ENCODE measurements at regions not wholly inside any gene's neighbourhood (a gene's known extent, or its start where the extent isn't known, plus 50 kb on each side); places are given as distances from the start of the nearest gene placed in this dataset.

GRCh38 chr7:155220903-155221302 is 76.8 kb upstream of the INSIG1 start:
- Mint-ChIP-seq H3K9me3 (no peaks in the 10 kb centered on the region), H3K27me3 (peaks cover 4 to 5% of the 10 kb centered on the region in 2 donors), H3K36me3 (no peaks in the 10 kb centered on the region), H3K4me3 (no peak overlapping the region), H3K27ac (no peak overlapping the region), H3K4me1 (no peaks in the 10 kb centered on the region)
- ATAC-seq (replicated peaks) (no peak), DNase-seq (no peak)

GRCh38 chr7:155221547-155221946 is 76.1 kb upstream of the INSIG1 start:
- H3K36me3 Mint-ChIP-seq: no peaks in the 10 kb centered on the region
- peaks cover 7% of the 10 kb centered on the region in 2 donors for H3K27me3 Mint-ChIP-seq
- H3K9me3 Mint-ChIP-seq: no peaks in the 10 kb centered on the region
- ATAC-seq (replicated peaks) (no peak), DNase-seq (no peak)
- no peak overlapping the region for H3K27ac Mint-ChIP-seq
- H3K4me1 Mint-ChIP-seq: no peaks in the 10 kb centered on the region
- no peak overlapping the region for H3K4me3 Mint-ChIP-seq

GRCh38 chr7:155222061-155222460 is 75.6 kb upstream of the INSIG1 start:
- Mint-ChIP-seq H3K4me3 (no peak overlapping the region), H3K27ac (no peak overlapping the region), H3K4me1 (no peaks in the 10 kb centered on the region), H3K36me3 (no peaks in the 10 kb centered on the region), H3K27me3 (peaks cover 7 to 10% of the 10 kb centered on the region in 2 donors), H3K9me3 (no peaks in the 10 kb centered on the region)
- DNase-seq (no peak), ATAC-seq (replicated peaks) (no peak)

GRCh38 chr7:155222573-155222972 is 75.1 kb upstream of the INSIG1 start:
- DNase-seq (no peak), ATAC-seq (replicated peaks) (no peak)
- H3K9me3 Mint-ChIP-seq: no peaks in the 10 kb centered on the region
- no peak overlapping the region for H3K27ac Mint-ChIP-seq
- H3K36me3 Mint-ChIP-seq: no peaks in the 10 kb centered on the region
- no peak overlapping the region for H3K4me3 Mint-ChIP-seq
- peaks cover 7 to 15% of the 10 kb centered on the region in 2 donors for H3K27me3 Mint-ChIP-seq
- H3K4me1 Mint-ChIP-seq: no peaks in the 10 kb centered on the region

- DNase-seq (no peak), ATAC-seq (replicated peaks) (no peak)
- Mint-ChIP-seq H3K4me3 (no peak overlapping the region), H3K4me1 (no peaks in the 10 kb centered on the region), H3K36me3 (no peaks in the 10 kb centered on the region), H3K27me3 (peaks cover 7 to 16% of the 10 kb centered on the region in 2 donors), H3K9me3 (no peaks in the 10 kb centered on the region), H3K27ac (no peak overlapping the region)
Measured at GRCh38 chr7:155223021-155223420, 74.7 kb upstream of the INSIG1 start.

- ATAC-seq (replicated peaks): no peak
- Mint-ChIP-seq H3K4me1 (no peaks in the 10 kb centered on the region), H3K36me3 (no peaks in the 10 kb centered on the region), H3K27me3 (peaks cover 7 to 16% of the 10 kb centered on the region in 2 donors), H3K9me3 (no peaks in the 10 kb centered on the region), H3K4me3 (no peak overlapping the region), H3K27ac (no peak overlapping the region)
- no peak for DNase-seq
Measured at GRCh38 chr7:155223503-155223902, 74.2 kb upstream of the INSIG1 start.

- Mint-ChIP-seq H3K9me3 (no peaks in the 10 kb centered on the region), H3K27me3 (peaks cover 7 to 16% of the 10 kb centered on the region in 2 donors), H3K36me3 (no peaks in the 10 kb centered on the region), H3K27ac (no peak overlapping the region), H3K4me3 (no peak overlapping the region), H3K4me1 (no peaks in the 10 kb centered on the region)
- DNase-seq: no peak
- no peak for ATAC-seq (replicated peaks)
Measured at GRCh38 chr7:155224116-155224811, 73.4 kb upstream of the INSIG1 start.

GRCh38 chr7:155225095-155225494 is 72.6 kb upstream of the INSIG1 start:
- H3K27me3 Mint-ChIP-seq: peaks cover 7 to 16% of the 10 kb centered on the region in 2 donors
- no peak overlapping the region for H3K27ac Mint-ChIP-seq
- no peaks in the 10 kb centered on the region for H3K4me1 Mint-ChIP-seq
- ATAC-seq (replicated peaks) (no peak), DNase-seq (no peak)
- H3K36me3 Mint-ChIP-seq: no peaks in the 10 kb centered on the region
- no peak overlapping the region for H3K4me3 Mint-ChIP-seq
- H3K9me3 Mint-ChIP-seq: no peaks in the 10 kb centered on the region

GRCh38 chr7:155225516-155225915 is 72.2 kb upstream of the INSIG1 start:
- no peaks in the 10 kb centered on the region for H3K4me1 Mint-ChIP-seq
- no peak overlapping the region for H3K4me3 Mint-ChIP-seq
- ATAC-seq (replicated peaks) (no peak), DNase-seq (no peak)
- H3K27ac Mint-ChIP-seq: no peak overlapping the region
- no peaks in the 10 kb centered on the region for H3K36me3 Mint-ChIP-seq
- H3K9me3 Mint-ChIP-seq: no peaks in the 10 kb centered on the region
- H3K27me3 Mint-ChIP-seq: peaks cover 7 to 16% of the 10 kb centered on the region in 2 donors

GRCh38 chr7:155226261-155227003 is 71.2 kb upstream of the INSIG1 start:
- H3K36me3 Mint-ChIP-seq: no peaks in the 10 kb centered on the region
- ATAC-seq (replicated peaks): no peak

GRCh38 chr7:155227004-155227787 is 70.5 kb upstream of the INSIG1 start:
- no peaks in the 10 kb centered on the region for H3K9me3 Mint-ChIP-seq
- DNase-seq (no peak), ATAC-seq (replicated peaks) (peak in 1 of 2 donors; percentile 16)
- H3K27me3 Mint-ChIP-seq: peaks cover 7 to 16% of the 10 kb centered on the region in 2 donors
- no peak overlapping the region for H3K27ac Mint-ChIP-seq
- no peaks in the 10 kb centered on the region for H3K36me3 Mint-ChIP-seq
- H3K4me1 Mint-ChIP-seq: no peaks in the 10 kb centered on the region
- H3K4me3 Mint-ChIP-seq: no peak overlapping the region

More at GRCh38 chr7:155226261-155227003, 71.2 kb upstream of the INSIG1 start:
- no peaks in the 10 kb centered on the region for H3K9me3 Mint-ChIP-seq
- H3K4me1 Mint-ChIP-seq: no peaks in the 10 kb centered on the region
- peaks cover 7 to 16% of the 10 kb centered on the region in 2 donors for H3K27me3 Mint-ChIP-seq
- no peak overlapping the region for H3K4me3 Mint-ChIP-seq
- no peak overlapping the region for H3K27ac Mint-ChIP-seq
- no peak for DNase-seq

- peak overlapping the region; percentile 63 for H3K27ac Mint-ChIP-seq
Measured at GRCh38 chr7:155227788-155228458, 69.8 kb upstream of the INSIG1 start.

GRCh38 chr7:155228459-155228845 is 69.2 kb upstream of the INSIG1 start:
- DNase-seq (no peak), ATAC-seq (replicated peaks) (no peak)
- H3K36me3 Mint-ChIP-seq: no peaks in the 10 kb centered on the region
- H3K27me3 Mint-ChIP-seq: peaks cover 7 to 16% of the 10 kb centered on the region in 2 donors
- no peak overlapping the region for H3K27ac Mint-ChIP-seq
- H3K9me3 Mint-ChIP-seq: no peaks in the 10 kb centered on the region
- no peaks in the 10 kb centered on the region for H3K4me1 Mint-ChIP-seq
- no peak overlapping the region for H3K4me3 Mint-ChIP-seq

More at GRCh38 chr7:155227788-155228458, 69.8 kb upstream of the INSIG1 start:
- ATAC-seq (replicated peaks) (no peak), DNase-seq (no peak)
- Mint-ChIP-seq H3K9me3 (no peaks in the 10 kb centered on the region), H3K4me3 (no peak overlapping the region), H3K36me3 (no peaks in the 10 kb centered on the region), H3K4me1 (no peaks in the 10 kb centered on the region), H3K27me3 (peaks cover 7 to 16% of the 10 kb centered on the region in 2 donors)

- no peak overlapping the region for H3K4me3 Mint-ChIP-seq
- peaks cover 7 to 16% of the 10 kb centered on the region in 2 donors for H3K27me3 Mint-ChIP-seq
- no peaks in the 10 kb centered on the region for H3K9me3 Mint-ChIP-seq
- no peak for DNase-seq
- no peaks in the 10 kb centered on the region for H3K36me3 Mint-ChIP-seq
- ATAC-seq (replicated peaks): peak in 1 of 2 donors; percentile 27
- H3K27ac Mint-ChIP-seq: no peak overlapping the region
- H3K4me1 Mint-ChIP-seq: no peaks in the 10 kb centered on the region
Measured at GRCh38 chr7:155228894-155229293, 68.8 kb upstream of the INSIG1 start.
